GM23248 (cell line): ENCODE measurements at regions not wholly inside any gene's neighbourhood (a gene's known extent, or its start where the extent isn't known, plus 50 kb on each side); places are given as distances from the start of the nearest gene placed in this dataset.

Experiments
- EZH2 ChIP-seq: fragments of 200-600 bp; sonication (generic); IDR thresholded peaks from 2 replicates; pipeline ENCODE4 v1.6.1; 2018; ENCODE audit warnings: antibody characterized with exemption, mild to moderate bottlenecking; ENCODE audit not compliant: insufficient read depth, poor library complexity, severe bottlenecking
- EZH2phosphoT487 ChIP-seq: fragments of 200-600 bp; sonication (generic); IDR thresholded peaks from 2 replicates; pipeline ENCODE4 v1.6.1; 2018; ENCODE audit warnings: antibody characterized with exemption, moderate library complexity, mild to moderate bottlenecking, low read depth; ENCODE audit not compliant: insufficient read depth

- no peak for TF ChIP-seq EZH2phosphoT487
- no peak for TF ChIP-seq EZH2
Measured at GRCh38 chr1:70916034-70916427, 131.6 kb downstream of the PTGER3 start.
